GM23248 (cell line): ENCODE measurements at regions not wholly inside any gene's neighbourhood (a gene's known extent, or its start where the extent isn't known, plus 50 kb on each side); places are given as distances from the start of the nearest gene placed in this dataset.

ENCODE experiments used
- EZH2 ChIP-seq: fragments of 200-600 bp; sonication (generic); IDR thresholded peaks from 2 replicates; pipeline ENCODE4 v1.6.1; 2018; ENCODE audit warnings: antibody characterized with exemption, mild to moderate bottlenecking; ENCODE audit not compliant: insufficient read depth, poor library complexity, severe bottlenecking
- EZH2phosphoT487 ChIP-seq: fragments of 200-600 bp; sonication (generic); IDR thresholded peaks from 2 replicates; pipeline ENCODE4 v1.6.1; 2018; ENCODE audit warnings: antibody characterized with exemption, moderate library complexity, mild to moderate bottlenecking, low read depth; ENCODE audit not compliant: insufficient read depth

- no peak for TF ChIP-seq EZH2
- no peak for TF ChIP-seq EZH2phosphoT487
Measured at GRCh38 chr20:12566596-12566995, 442.2 kb upstream of the SPTLC3 start.
